ENCODE measurements at regions not wholly inside any gene's neighbourhood (a gene's known extent, or its start where the extent isn't known, plus 50 kb on each side); places are given as distances from the start of the nearest gene placed in this dataset.

GRCh38 chr12:127539226-127539858 lies 727.6 kb upstream of the TMEM132C start:
- no peak for DNase-seq

- no peak for DNase-seq
Observed at GRCh38 chr12:127542391-127542790, 724.6 kb upstream of the TMEM132C start.

GRCh38 chr12:127542931-127543330 lies 724.0 kb upstream of the TMEM132C start:
- no peak for DNase-seq

GRCh38 chr12:127546721-127547505 lies 720.1 kb upstream of the TMEM132C start:
- no peak for DNase-seq

GRCh38 chr12:127548123-127548553 lies 718.8 kb upstream of the TMEM132C start:
- DNase-seq: no peak

GRCh38 chr12:127550271-127550670 lies 716.7 kb upstream of the TMEM132C start:
- no peak for DNase-seq

- DNase-seq: no peak
Observed at GRCh38 chr12:127552838-127553237, 714.1 kb upstream of the TMEM132C start.

- DNase-seq: no peak
Observed at GRCh38 chr12:127555071-127555470, 711.9 kb upstream of the TMEM132C start.

- no peak for DNase-seq
Observed at GRCh38 chr12:127556231-127556886, 710.6 kb upstream of the TMEM132C start.

- no peak for DNase-seq
Observed at GRCh38 chr12:127558361-127558760, 708.6 kb upstream of the TMEM132C start.

GRCh38 chr12:127559349-127560040 lies 707.5 kb upstream of the TMEM132C start:
- DNase-seq: no peak

GRCh38 chr12:127560041-127560478 lies 706.9 kb upstream of the TMEM132C start:
- no peak for DNase-seq

- DNase-seq: no peak
Observed at GRCh38 chr12:127562816-127563215, 704.2 kb upstream of the TMEM132C start.

- DNase-seq: no peak
Observed at GRCh38 chr12:127565241-127565640, 701.7 kb upstream of the TMEM132C start.

GRCh38 chr12:127567531-127567930 lies 699.4 kb upstream of the TMEM132C start:
- no peak for DNase-seq

GRCh38 chr12:127570387-127570786 lies 696.6 kb upstream of the TMEM132C start:
- no peak for DNase-seq

GRCh38 chr12:127570793-127571360 lies 696.1 kb upstream of the TMEM132C start:
- no peak for DNase-seq

- DNase-seq: no peak
Observed at GRCh38 chr12:127571578-127571977, 695.4 kb upstream of the TMEM132C start.

- DNase-seq: no peak
Observed at GRCh38 chr12:127579446-127579845, 687.5 kb upstream of the TMEM132C start.

- no peak for DNase-seq
Observed at GRCh38 chr12:127582074-127582473, 684.9 kb upstream of the TMEM132C start.

- no peak for DNase-seq
Observed at GRCh38 chr12:127583041-127583440, 683.9 kb upstream of the TMEM132C start.

- no peak for DNase-seq
Observed at GRCh38 chr12:127588249-127588648, 678.7 kb upstream of the TMEM132C start.

- no peak for DNase-seq
Observed at GRCh38 chr12:127589541-127589940, 677.4 kb upstream of the TMEM132C start.
